Immature natural killer cell (primary cell): ENCODE measurements at regions not wholly inside any gene's neighbourhood (a gene's known extent, or its start where the extent isn't known, plus 50 kb on each side); places are given as distances from the start of the nearest gene placed in this dataset.
"Not testable (repeated sequence)": the region's sequence is repeated elsewhere in the genome, so short reads cannot be mapped to it uniquely, and the experiment has no call there.

Experiments used
- DNase-seq, 3 donors: peaks; one replicate each; pipeline ENCODE4 v3.0.0; 2022; ENCODE audit warnings: mixed read lengths in 1 of 3
- H3K27ac Mint-ChIP-seq, 6 donors: one replicate each; pipeline ENCODE4 v1.8.0; 2020; ENCODE audit warnings: mixed read lengths in 6 of 6, mild to moderate bottlenecking in 5 of 6, inconsistent platforms in 4 of 6, moderate library complexity in 3 of 6
- H3K27me3 Mint-ChIP-seq, 3 donors: one replicate each; pipeline ENCODE4 v1.8.0; 2020 to 2021; ENCODE audit warnings: low read depth in 3 of 3, mild to moderate bottlenecking in 3 of 3, mixed read lengths in 3 of 3, moderate library complexity in 3 of 3, inconsistent platforms in 1 of 3
- H3K36me3 Mint-ChIP-seq, 3 donors: one replicate each; pipeline ENCODE4 v1.8.0; 2020; ENCODE audit warnings: mixed read lengths in 3 of 3, inconsistent platforms in 2 of 3, mild to moderate bottlenecking in 2 of 3
- H3K4me1 Mint-ChIP-seq, 2 donors: one replicate each; pipeline ENCODE4 v1.8.0; 2020; ENCODE audit warnings: inconsistent platforms in 2 of 2, mild to moderate bottlenecking in 2 of 2, mixed read lengths in 2 of 2, moderate library complexity in 1 of 2
- H3K4me3 Mint-ChIP-seq, 5 donors: one replicate each; pipeline ENCODE4 v1.8.0; 2020; ENCODE audit warnings: mild to moderate bottlenecking in 5 of 5, mixed read lengths in 5 of 5, inconsistent platforms in 3 of 5, moderate library complexity in 3 of 5
- H3K9me3 Mint-ChIP-seq, 6 donors: one replicate each; pipeline ENCODE4 v1.8.0; 2020; ENCODE audit warnings: mild to moderate bottlenecking in 6 of 6, mixed read lengths in 6 of 6, inconsistent platforms in 4 of 6, moderate library complexity in 3 of 6

- Mint-ChIP-seq H3K36me3 (no peaks in the 10 kb centered on the region), H3K27ac (no peak overlapping the region), H3K9me3 (peaks cover 11 to 61% (median 26%) of the 10 kb centered on the region in 6 donors), H3K27me3 (peaks cover 0 to 4% (median 0%) of the 10 kb centered on the region in 3 donors), H3K4me1 (no peaks in the 10 kb centered on the region), H3K4me3 (no peak overlapping the region)
- no peak for DNase-seq
Measured at GRCh38 chr11:97908354-97908753, 1112.4 kb upstream of the CNTN5 start.

- H3K27ac Mint-ChIP-seq, result no peak overlapping the region
- H3K36me3 Mint-ChIP-seq, result no peaks in the 10 kb centered on the region
- H3K27me3 Mint-ChIP-seq, result peaks cover 0 to 4% (median 0%) of the 10 kb centered on the region in 3 donors
- no peak overlapping the region for H3K4me3 Mint-ChIP-seq
- H3K9me3 Mint-ChIP-seq, result peaks cover 4 to 49% (median 25%) of the 10 kb centered on the region in 6 donors
- no peak for DNase-seq
- H3K4me1 Mint-ChIP-seq, result no peaks in the 10 kb centered on the region
Measured at GRCh38 chr11:97909614-97910399, 1110.9 kb upstream of the CNTN5 start.

GRCh38 chr11:97912629-97913028 lies 1108.1 kb upstream of the CNTN5 start:
- Mint-ChIP-seq H3K4me3 (no peak overlapping the region), H3K9me3 (peaks cover 7 to 40% (median 23%) of the 10 kb centered on the region in 6 donors), H3K27me3 (peaks cover 0 to 2% (median 0%) of the 10 kb centered on the region in 3 donors), H3K27ac (no peak overlapping the region), H3K36me3 (no peaks in the 10 kb centered on the region), H3K4me1 (no peaks in the 10 kb centered on the region)
- no peak for DNase-seq

GRCh38 chr11:97922933-97923332 lies 1097.8 kb upstream of the CNTN5 start:
- not testable (repeated sequence) for DNase-seq, H3K4me1 Mint-ChIP-seq, H3K4me3 Mint-ChIP-seq, H3K27ac Mint-ChIP-seq, H3K36me3 Mint-ChIP-seq, H3K27me3 Mint-ChIP-seq
- H3K9me3 Mint-ChIP-seq, result peaks cover 20 to 57% (median 37%) of the 10 kb centered on the region in 6 donors

- no peaks in the 10 kb centered on the region for H3K27me3 Mint-ChIP-seq
- no peak for DNase-seq
- H3K36me3 Mint-ChIP-seq, result no peaks in the 10 kb centered on the region
- H3K27ac Mint-ChIP-seq, result no peak overlapping the region
- H3K4me1 Mint-ChIP-seq, result no peaks in the 10 kb centered on the region
- no peak overlapping the region for H3K4me3 Mint-ChIP-seq
- peaks cover 2 to 51% (median 22%) of the 10 kb centered on the region in 6 donors for H3K9me3 Mint-ChIP-seq
Measured at GRCh38 chr11:97934572-97935208, 1086.1 kb upstream of the CNTN5 start.

GRCh38 chr11:97937501-97937900 lies 1083.2 kb upstream of the CNTN5 start:
- Mint-ChIP-seq H3K4me3 (no peak overlapping the region), H3K27ac (no peak overlapping the region), H3K36me3 (no peaks in the 10 kb centered on the region), H3K9me3 (peaks cover 5 to 51% (median 25%) of the 10 kb centered on the region in 6 donors), H3K4me1 (no peaks in the 10 kb centered on the region), H3K27me3 (no peaks in the 10 kb centered on the region)
- DNase-seq, result no peak

GRCh38 chr11:97938789-97939188 lies 1082.0 kb upstream of the CNTN5 start:
- H3K9me3 Mint-ChIP-seq, result peaks cover 6 to 50% (median 29%) of the 10 kb centered on the region in 6 donors

GRCh38 chr11:97943493-97943892 lies 1077.3 kb upstream of the CNTN5 start:
- Mint-ChIP-seq H3K4me1 (no peaks in the 10 kb centered on the region), H3K36me3 (no peaks in the 10 kb centered on the region), H3K27me3 (no peaks in the 10 kb centered on the region), H3K4me3 (no peak overlapping the region), H3K27ac (no peak overlapping the region), H3K9me3 (peaks cover 8 to 51% (median 26%) of the 10 kb centered on the region in 6 donors)
- no peak for DNase-seq

More at GRCh38 chr11:97938789-97939188, 1082.0 kb upstream of the CNTN5 start:
- no peaks in the 10 kb centered on the region for H3K4me1 Mint-ChIP-seq
- H3K36me3 Mint-ChIP-seq, result no peaks in the 10 kb centered on the region
- H3K27me3 Mint-ChIP-seq, result no peaks in the 10 kb centered on the region
- no peak overlapping the region for H3K27ac Mint-ChIP-seq
- no peak overlapping the region for H3K4me3 Mint-ChIP-seq
- no peak for DNase-seq

GRCh38 chr11:97948793-97949192 lies 1072.0 kb upstream of the CNTN5 start:
- H3K4me3 Mint-ChIP-seq, result no peak overlapping the region
- peaks cover 21 to 56% (median 32%) of the 10 kb centered on the region in 6 donors for H3K9me3 Mint-ChIP-seq
- H3K27me3 Mint-ChIP-seq, result peaks cover 0 to 2% (median 0%) of the 10 kb centered on the region in 3 donors
- H3K4me1 Mint-ChIP-seq, result no peaks in the 10 kb centered on the region
- DNase-seq, result no peak
- H3K27ac Mint-ChIP-seq, result no peak overlapping the region
- no peaks in the 10 kb centered on the region for H3K36me3 Mint-ChIP-seq

GRCh38 chr11:97955595-97955994 lies 1065.2 kb upstream of the CNTN5 start:
- Mint-ChIP-seq H3K27me3 (peaks cover 0 to 2% (median 0%) of the 10 kb centered on the region in 3 donors), H3K4me1 (no peaks in the 10 kb centered on the region), H3K36me3 (no peaks in the 10 kb centered on the region), H3K27ac (no peak overlapping the region), H3K4me3 (no peak overlapping the region), H3K9me3 (peaks cover 10 to 58% (median 27%) of the 10 kb centered on the region in 6 donors)
- DNase-seq, result no peak

- Mint-ChIP-seq H3K4me3 (no peak overlapping the region), H3K4me1 (no peaks in the 10 kb centered on the region), H3K9me3 (peaks cover 5 to 55% (median 23%) of the 10 kb centered on the region in 6 donors), H3K36me3 (no peaks in the 10 kb centered on the region), H3K27me3 (peaks cover 0 to 2% (median 0%) of the 10 kb centered on the region in 3 donors), H3K27ac (no peak overlapping the region)
- no peak for DNase-seq
Measured at GRCh38 chr11:97956904-97957303, 1063.8 kb upstream of the CNTN5 start.

- peaks cover 7 to 76% (median 25%) of the 10 kb centered on the region in 6 donors for H3K9me3 Mint-ChIP-seq
- no peaks in the 10 kb centered on the region for H3K4me1 Mint-ChIP-seq
- DNase-seq, result no peak
- no peak overlapping the region for H3K4me3 Mint-ChIP-seq
- H3K36me3 Mint-ChIP-seq, result peaks cover 0 to 5% (median 0%) of the 10 kb centered on the region in 3 donors
- peaks cover 0 to 3% (median 0%) of the 10 kb centered on the region in 3 donors for H3K27me3 Mint-ChIP-seq
- no peak overlapping the region for H3K27ac Mint-ChIP-seq
Measured at GRCh38 chr11:97961431-97961830, 1059.3 kb upstream of the CNTN5 start.

- Mint-ChIP-seq H3K27me3 (peaks cover 0 to 3% (median 0%) of the 10 kb centered on the region in 3 donors), H3K4me1 (no peaks in the 10 kb centered on the region), H3K4me3 (no peak overlapping the region), H3K9me3 (peaks cover 7 to 71% (median 31%) of the 10 kb centered on the region in 6 donors), H3K36me3 (peaks cover 0 to 5% (median 0%) of the 10 kb centered on the region in 3 donors), H3K27ac (no peak overlapping the region)
- DNase-seq, result no peak
Measured at GRCh38 chr11:97962758-97963157, 1058.0 kb upstream of the CNTN5 start.
